IMR-90 (cell line): ENCODE measurements at regions not wholly inside any gene's neighbourhood (a gene's known extent, or its start where the extent isn't known, plus 50 kb on each side); places are given as distances from the start of the nearest gene placed in this dataset.
A peak's percentile ranks its signal among the peaks of the same experiment; 100 is the strongest.

Source experiments
- ATAC-seq: fragments of 200-7000 bp; cut with Tn5 transposase; 2 replicates; pipeline ENCODE4 v1.9.1; 2020; ENCODE audit warnings: low read depth, mild to moderate bottlenecking, moderate library complexity
- BruUV-seq: library from RNA; stranded (reverse); fragments of 400-500 nt; replicated peaks from 2 replicates; lab custom pipeline; 2021; lab: Mats Ljungman, UMichigan
- CTCF ChIA-PET: fragments of 300-600 bp; formaldehyde crosslinking; extraction: SDS; loops from one replicate; lab custom pipeline; 2021; ENCODE audit warnings: antibody characterized with exemption; lab: Yijun Ruan, JAX
- POLR2A ChIA-PET: fragments of 300-600 bp; sonication (Branson Sonifier 250); formaldehyde crosslinking; loops from one replicate; lab custom pipeline; 2022; ENCODE audit warnings: antibody characterized with exemption; ENCODE audit not compliant: unreplicated experiment; lab: Charles Lee
- DNase-seq: peaks from one replicate; pipeline ENCODE4 v3.0.0; 2013
- H2AFZ ChIP-seq: replicated peaks from 2 replicates; pipeline ENCODE3; 2013; ENCODE audit warnings: low read length, mild to moderate bottlenecking; ENCODE audit not compliant: poor library complexity
- H2AK5ac ChIP-seq: 2 replicates; pipeline ENCODE4 v1.6.1; 2013; ENCODE audit warnings: low read depth, low read length, inconsistent platforms
- H2AK9ac ChIP-seq: replicated peaks from 2 replicates; pipeline ENCODE3; 2013; ENCODE audit warnings: mild to moderate bottlenecking, low read depth, low read length, moderate library complexity; ENCODE audit not compliant: poor library complexity
- H2BK120ac ChIP-seq: 2 replicates; pipeline ENCODE4 v1.6.1; 2013; ENCODE audit warnings: low read depth, low read length, inconsistent platforms
- H2BK15ac ChIP-seq: 3 replicates; pipeline ENCODE4 v1.6.1; 2013; ENCODE audit warnings: low read depth, low read length, inconsistent platforms
- H2BK20ac ChIP-seq: 2 replicates; pipeline ENCODE4 v1.6.1; 2013; ENCODE audit warnings: low read depth, mild to moderate bottlenecking, inconsistent platforms, low read length, moderate library complexity
- H2BK5ac ChIP-seq: 2 replicates; pipeline ENCODE4 v1.6.1; 2013; ENCODE audit warnings: mild to moderate bottlenecking, low read depth, low read length, inconsistent platforms; ENCODE audit not compliant: poor library complexity, severe bottlenecking
- H3K14ac ChIP-seq: replicated peaks from 2 replicates; pipeline ENCODE4 v1.6.1; 2013; ENCODE audit warnings: low read depth, low read length, inconsistent platforms
- H3K18ac ChIP-seq: 2 replicates; pipeline ENCODE4 v1.6.1; 2013; ENCODE audit warnings: low read depth, low read length, control low read depth
- H3K23ac ChIP-seq: 2 replicates; pipeline ENCODE4 v1.6.1; 2013; ENCODE audit warnings: low read depth, low read length, inconsistent platforms
- H3K27ac ChIP-seq: 2 replicates; pipeline ENCODE4 v1.5.1; 2013; ENCODE audit warnings: mild to moderate bottlenecking, control low read depth, low read length; ENCODE audit not compliant: insufficient read depth
- H3K27me3 ChIP-seq: 2 replicates; pipeline ENCODE4 v1.6.1; 2013; ENCODE audit warnings: low read length; ENCODE audit not compliant: control insufficient read depth, insufficient read depth
- H3K36me3 ChIP-seq: 2 replicates; pipeline ENCODE4 v1.6.1; 2013; ENCODE audit warnings: low read length, mixed read lengths; ENCODE audit not compliant: control insufficient read depth, insufficient read depth
- H3K4ac ChIP-seq: 2 replicates; pipeline ENCODE4 v1.6.1; 2013; ENCODE audit warnings: low read depth, low read length, inconsistent platforms
- H3K4me1 ChIP-seq: 2 replicates; pipeline ENCODE4 v1.6.1; 2013; ENCODE audit warnings: low read length, mixed read lengths; ENCODE audit not compliant: control insufficient read depth, insufficient read depth
- H3K4me2 ChIP-seq: 2 replicates; pipeline ENCODE4 v1.6.1; 2013; ENCODE audit warnings: low read depth, mild to moderate bottlenecking, control low read depth, low read length, moderate library complexity
- H3K4me3 ChIP-seq: 2 replicates; pipeline ENCODE4 v1.5.1; 2013; ENCODE audit warnings: low read depth, mild to moderate bottlenecking, control low read depth, low read length, moderate library complexity; ENCODE audit not compliant: insufficient read depth
- H3K56ac ChIP-seq: 2 replicates; pipeline ENCODE4 v1.6.1; 2013; ENCODE audit warnings: low read length, inconsistent platforms; ENCODE audit not compliant: insufficient read depth; ENCODE audit errors: extremely low read depth
- H3K79me1 ChIP-seq, 2 experiments: 2 replicates each; pipeline ENCODE4 v1.6.1; 2013; ENCODE audit warnings: low read length in 2 of 2, inconsistent platforms in 1 of 2, low read depth in 1 of 2
- H3K9ac ChIP-seq: 2 replicates; pipeline ENCODE4 v1.6.1; 2013; ENCODE audit warnings: low read depth, low read length, control low read depth
- H3K9me1 ChIP-seq: 2 replicates; pipeline ENCODE4 v1.6.1; 2013; ENCODE audit warnings: low read length, inconsistent platforms; ENCODE audit not compliant: insufficient read depth
- H3K9me3 ChIP-seq: 2 replicates; pipeline ENCODE4 v1.6.1; 2013; ENCODE audit warnings: low read length; ENCODE audit not compliant: control insufficient read depth, insufficient read depth
- H4K20me1 ChIP-seq: 2 replicates; pipeline ENCODE4 v1.6.1; 2013; ENCODE audit warnings: low read length, inconsistent platforms; ENCODE audit not compliant: insufficient read depth
- H4K5ac ChIP-seq: 2 replicates; pipeline ENCODE4 v1.6.1; 2013; ENCODE audit warnings: mild to moderate bottlenecking, low read depth, low read length, control low read depth
- H4K8ac ChIP-seq, 2 experiments: 2 replicates each; pipeline ENCODE4 v1.6.1; 2013; ENCODE audit warnings: low read depth in 2 of 2, low read length in 2 of 2, control low read depth in 1 of 2, inconsistent platforms in 1 of 2
- H4K91ac ChIP-seq: 2 replicates; pipeline ENCODE4 v1.6.1; 2013; ENCODE audit warnings: low read depth, low read length, inconsistent platforms; ENCODE audit not compliant: insufficient read depth
- FOS ChIP-seq: fragments of 150-350 bp; IDR thresholded peaks from 2 replicates; pipeline ENCODE4 v1.6.1; 2016; ENCODE audit warnings: low read depth, low read length
- NFE2L2 ChIP-seq: fragments of 150-350 bp; IDR thresholded peaks from 2 replicates; pipeline ENCODE4 v1.6.1; 2016; ENCODE audit warnings: low read depth, mild to moderate bottlenecking, low read length
- RCOR1 ChIP-seq: IDR thresholded peaks from 2 replicates; pipeline ENCODE4 v1.6.1; 2012; ENCODE audit warnings: mild to moderate bottlenecking, low read length, improper control_type of control experiment; ENCODE audit not compliant: insufficient replicate concordance
- RFX5 ChIP-seq: IDR thresholded peaks from 2 replicates; pipeline ENCODE4 v1.8.0; 2012; ENCODE audit warnings: low read depth, mild to moderate bottlenecking, low read length, moderate library complexity
- whole genome bisulfite sequencing, 2 experiments: methylation state at CpG; one replicate each; pipeline versions ENCODE4 v1.1.5 to v1.1.7; 2013; ENCODE audit warnings: missing lambda C conversion rate in 2 of 2; ENCODE audit not compliant: insufficient read length in 1 of 2; ENCODE audit errors: extremely low coverage in 2 of 2; 5-methylcytosine and 5-hydroxymethylcytosine counted together
- dilution Hi-C: fragments of 300-500 bp; cut with HindIII; formaldehyde crosslinking; loops from one replicate; pipeline ENCODE4 v1.14.3; 2018; ENCODE audit warnings: low sequenced_read_pairs; ENCODE audit not compliant: unreplicated experiment
- in situ Hi-C: fragments of 300-500 bp; cut with MboI; formaldehyde crosslinking; loops from 3 replicates; pipeline ENCODE4 v1.14.3; 2019; ENCODE audit warnings: low sequenced_read_pairs, inconsistent platforms, mixed read lengths
- intact Hi-C: fragments of 100-400 bp; cut with micrococcal nuclease; formaldehyde crosslinking; loops from 2 replicates; pipeline ENCODE4 v1.10.0; 2022

GRCh38 chr15:81516461-81516860 lies 142.4 kb upstream of the TMC3 start:
- CTCF ChIA-PET, result interaction anchor here (1.0 kb wide), 1 partner anchor 14 kb away, joined by 4 read pairs; no protein-coding TSS in a partner anchor
- intact Hi-C loops (no loop called here), dilution Hi-C loops (no loop called here), in situ Hi-C loops (no loop called here)
- H4K5ac ChIP-seq, result no peak overlapping the region
- H3K56ac ChIP-seq, result no peak overlapping the region
- H2BK120ac ChIP-seq, result peak overlapping the region; percentile 48
- H2AK9ac ChIP-seq, result no peak overlapping the region
- H3K23ac ChIP-seq, result no peak overlapping the region
- ATAC-seq (peak; percentile 84), DNase-seq (peak; percentile 77)
- peak overlapping the region; percentile 14; the same call in 1 of the 2 replicates for H3K4ac ChIP-seq
- H3K18ac ChIP-seq, result peak overlapping the region; percentile 30; the same call in 1 of the 2 replicates
- POLR2A ChIA-PET, result no interaction called here
- H3K4me2 ChIP-seq, result peak overlapping the region; percentile 48; the same call in 1 of the 2 replicates
- no peak overlapping the region for H4K8ac ChIP-seq
- TF ChIP-seq RCOR1 (no peak), RFX5 (no peak), NFE2L2 (peak; percentile 26; the same call in 1 of the 2 replicates), FOS (peak; percentile 66)
- H2BK20ac ChIP-seq, result 0 out of 2 replicates have a peak overlapping the region, but pooled peaks have one; percentile 31
- H3K27me3 ChIP-seq, result no peaks in the 10 kb centered on the region
- H3K4me3 ChIP-seq, result no peak overlapping the region
- no peaks in the 10 kb centered on the region for H3K9me1 ChIP-seq
- H4K91ac ChIP-seq, result no peak overlapping the region
- no peaks in the 10 kb centered on the region for H4K20me1 ChIP-seq
- 70% methylated on average over 2 of the region's 3 CpGs; no CpG with 5 or more reads in 1 of the 2 experiments for WGBS, 2 experiments
- no peak overlapping the region for H3K14ac ChIP-seq
- H3K9ac ChIP-seq, result no peak overlapping the region
- H3K9me3 ChIP-seq, result no peaks in the 10 kb centered on the region
- H2AK5ac ChIP-seq, result no peak overlapping the region
- peaks cover 4% of the 10 kb centered on the region; the same call in 1 of the 2 replicates for H3K4me1 ChIP-seq
- H3K36me3 ChIP-seq, result no peaks in the 10 kb centered on the region
- no peaks in the 10 kb centered on the region for H3K79me1 ChIP-seq
- BruUV-seq, result no TSS peak
- peak overlapping the region; percentile 5; the same call in 1 of the 3 replicates for H2BK15ac ChIP-seq
- no peak overlapping the region for H2AFZ ChIP-seq
- H2BK5ac ChIP-seq, result no peak overlapping the region
- H3K27ac ChIP-seq, result no peak overlapping the region
